IMR-90 (cell line): ENCODE measurements at regions not wholly inside any gene's neighbourhood (a gene's known extent, or its start where the extent isn't known, plus 50 kb on each side); places are given as distances from the start of the nearest gene placed in this dataset.

Experiments
- ATAC-seq: fragments of 200-7000 bp; cut with Tn5 transposase; 2 replicates; pipeline ENCODE4 v1.9.1; 2020; ENCODE audit warnings: low read depth, mild to moderate bottlenecking, moderate library complexity
- BruUV-seq: library from RNA; stranded (reverse); fragments of 400-500 nt; replicated peaks from 2 replicates; lab custom pipeline; 2021; lab: Mats Ljungman, UMichigan
- CTCF ChIA-PET: fragments of 300-600 bp; formaldehyde crosslinking; extraction: SDS; loops from one replicate; lab custom pipeline; 2021; ENCODE audit warnings: antibody characterized with exemption; lab: Yijun Ruan, JAX
- POLR2A ChIA-PET: fragments of 300-600 bp; sonication (Branson Sonifier 250); formaldehyde crosslinking; loops from one replicate; lab custom pipeline; 2022; ENCODE audit warnings: antibody characterized with exemption; ENCODE audit not compliant: unreplicated experiment; lab: Charles Lee
- DNase-seq: peaks from one replicate; pipeline ENCODE4 v3.0.0; 2013
- H2AFZ ChIP-seq: replicated peaks from 2 replicates; pipeline ENCODE3; 2013; ENCODE audit warnings: low read length, mild to moderate bottlenecking; ENCODE audit not compliant: poor library complexity
- H2AK5ac ChIP-seq: 2 replicates; pipeline ENCODE4 v1.6.1; 2013; ENCODE audit warnings: low read depth, low read length, inconsistent platforms
- H2AK9ac ChIP-seq: replicated peaks from 2 replicates; pipeline ENCODE3; 2013; ENCODE audit warnings: mild to moderate bottlenecking, low read depth, low read length, moderate library complexity; ENCODE audit not compliant: poor library complexity
- H2BK120ac ChIP-seq: 2 replicates; pipeline ENCODE4 v1.6.1; 2013; ENCODE audit warnings: low read depth, low read length, inconsistent platforms
- H2BK15ac ChIP-seq: 3 replicates; pipeline ENCODE4 v1.6.1; 2013; ENCODE audit warnings: low read depth, low read length, inconsistent platforms
- H2BK20ac ChIP-seq: 2 replicates; pipeline ENCODE4 v1.6.1; 2013; ENCODE audit warnings: low read depth, mild to moderate bottlenecking, inconsistent platforms, low read length, moderate library complexity
- H2BK5ac ChIP-seq: 2 replicates; pipeline ENCODE4 v1.6.1; 2013; ENCODE audit warnings: mild to moderate bottlenecking, low read depth, low read length, inconsistent platforms; ENCODE audit not compliant: poor library complexity, severe bottlenecking
- H3K14ac ChIP-seq: replicated peaks from 2 replicates; pipeline ENCODE4 v1.6.1; 2013; ENCODE audit warnings: low read depth, low read length, inconsistent platforms
- H3K18ac ChIP-seq: 2 replicates; pipeline ENCODE4 v1.6.1; 2013; ENCODE audit warnings: low read depth, low read length, control low read depth
- H3K23ac ChIP-seq: 2 replicates; pipeline ENCODE4 v1.6.1; 2013; ENCODE audit warnings: low read depth, low read length, inconsistent platforms
- H3K27ac ChIP-seq: 2 replicates; pipeline ENCODE4 v1.5.1; 2013; ENCODE audit warnings: mild to moderate bottlenecking, control low read depth, low read length; ENCODE audit not compliant: insufficient read depth
- H3K27me3 ChIP-seq: 2 replicates; pipeline ENCODE4 v1.6.1; 2013; ENCODE audit warnings: low read length; ENCODE audit not compliant: control insufficient read depth, insufficient read depth
- H3K36me3 ChIP-seq: 2 replicates; pipeline ENCODE4 v1.6.1; 2013; ENCODE audit warnings: low read length, mixed read lengths; ENCODE audit not compliant: control insufficient read depth, insufficient read depth
- H3K4ac ChIP-seq: 2 replicates; pipeline ENCODE4 v1.6.1; 2013; ENCODE audit warnings: low read depth, low read length, inconsistent platforms
- H3K4me1 ChIP-seq: 2 replicates; pipeline ENCODE4 v1.6.1; 2013; ENCODE audit warnings: low read length, mixed read lengths; ENCODE audit not compliant: control insufficient read depth, insufficient read depth
- H3K4me2 ChIP-seq: 2 replicates; pipeline ENCODE4 v1.6.1; 2013; ENCODE audit warnings: low read depth, mild to moderate bottlenecking, control low read depth, low read length, moderate library complexity
- H3K4me3 ChIP-seq: 2 replicates; pipeline ENCODE4 v1.5.1; 2013; ENCODE audit warnings: low read depth, mild to moderate bottlenecking, control low read depth, low read length, moderate library complexity; ENCODE audit not compliant: insufficient read depth
- H3K56ac ChIP-seq: 2 replicates; pipeline ENCODE4 v1.6.1; 2013; ENCODE audit warnings: low read length, inconsistent platforms; ENCODE audit not compliant: insufficient read depth; ENCODE audit errors: extremely low read depth
- H3K79me1 ChIP-seq, 2 experiments: 2 replicates each; pipeline ENCODE4 v1.6.1; 2013; ENCODE audit warnings: low read length in 2 of 2, inconsistent platforms in 1 of 2, low read depth in 1 of 2
- H3K9ac ChIP-seq: 2 replicates; pipeline ENCODE4 v1.6.1; 2013; ENCODE audit warnings: low read depth, low read length, control low read depth
- H3K9me1 ChIP-seq: 2 replicates; pipeline ENCODE4 v1.6.1; 2013; ENCODE audit warnings: low read length, inconsistent platforms; ENCODE audit not compliant: insufficient read depth
- H3K9me3 ChIP-seq: 2 replicates; pipeline ENCODE4 v1.6.1; 2013; ENCODE audit warnings: low read length; ENCODE audit not compliant: control insufficient read depth, insufficient read depth
- H4K20me1 ChIP-seq: 2 replicates; pipeline ENCODE4 v1.6.1; 2013; ENCODE audit warnings: low read length, inconsistent platforms; ENCODE audit not compliant: insufficient read depth
- H4K5ac ChIP-seq: 2 replicates; pipeline ENCODE4 v1.6.1; 2013; ENCODE audit warnings: mild to moderate bottlenecking, low read depth, low read length, control low read depth
- H4K8ac ChIP-seq, 2 experiments: 2 replicates each; pipeline ENCODE4 v1.6.1; 2013; ENCODE audit warnings: low read depth in 2 of 2, low read length in 2 of 2, control low read depth in 1 of 2, inconsistent platforms in 1 of 2
- H4K91ac ChIP-seq: 2 replicates; pipeline ENCODE4 v1.6.1; 2013; ENCODE audit warnings: low read depth, low read length, inconsistent platforms; ENCODE audit not compliant: insufficient read depth
- BHLHE40 ChIP-seq: fragments of 150-350 bp; IDR thresholded peaks from 2 replicates; pipeline ENCODE4 v1.6.1; 2016; ENCODE audit warnings: mild to moderate bottlenecking, low read depth, low read length
- ELK1 ChIP-seq: fragments of 150-350 bp; IDR thresholded peaks from 2 replicates; pipeline ENCODE4 v1.6.1; 2016; ENCODE audit warnings: low read depth, mild to moderate bottlenecking, low read length, moderate library complexity, borderline replicate concordance
- MAFK ChIP-seq: IDR thresholded peaks from 2 replicates; pipeline ENCODE4 v1.6.1; 2012; ENCODE audit warnings: low read depth, low read length, improper control_type of control experiment
- NFE2L2 ChIP-seq: fragments of 150-350 bp; IDR thresholded peaks from 2 replicates; pipeline ENCODE4 v1.6.1; 2016; ENCODE audit warnings: low read depth, mild to moderate bottlenecking, low read length
- RAD21 ChIP-seq: IDR thresholded peaks from 2 replicates; pipeline ENCODE4 v1.6.1; 2012; ENCODE audit warnings: low read length, improper control_type of control experiment
- RCOR1 ChIP-seq: IDR thresholded peaks from 2 replicates; pipeline ENCODE4 v1.6.1; 2012; ENCODE audit warnings: mild to moderate bottlenecking, low read length, improper control_type of control experiment; ENCODE audit not compliant: insufficient replicate concordance
- RFX5 ChIP-seq: IDR thresholded peaks from 2 replicates; pipeline ENCODE4 v1.8.0; 2012; ENCODE audit warnings: low read depth, mild to moderate bottlenecking, low read length, moderate library complexity
- WGBS, 2 experiments: methylation state at CpG; one replicate each; pipeline versions ENCODE4 v1.1.5 to v1.1.7; 2013; ENCODE audit warnings: missing lambda C conversion rate in 2 of 2; ENCODE audit not compliant: insufficient read length in 1 of 2; ENCODE audit errors: extremely low coverage in 2 of 2; 5-methylcytosine and 5-hydroxymethylcytosine counted together
- dilution Hi-C: fragments of 300-500 bp; cut with HindIII; formaldehyde crosslinking; loops from one replicate; pipeline ENCODE4 v1.14.3; 2018; ENCODE audit warnings: low sequenced_read_pairs; ENCODE audit not compliant: unreplicated experiment
- in situ Hi-C: fragments of 300-500 bp; cut with MboI; formaldehyde crosslinking; loops from 3 replicates; pipeline ENCODE4 v1.14.3; 2019; ENCODE audit warnings: low sequenced_read_pairs, inconsistent platforms, mixed read lengths
- intact Hi-C: fragments of 100-400 bp; cut with micrococcal nuclease; formaldehyde crosslinking; loops from 2 replicates; pipeline ENCODE4 v1.10.0; 2022

- H3K14ac ChIP-seq: no peak overlapping the region
- H2AFZ ChIP-seq: no peak overlapping the region
- dilution Hi-C loops: no loop called here
- no peaks in the 10 kb centered on the region for H3K79me1 ChIP-seq
- TF ChIP-seq ELK1: no peak
- TF ChIP-seq MAFK: no peak
- TF ChIP-seq RAD21: no peak
- TF ChIP-seq BHLHE40: no peak
- no peak for TF ChIP-seq RFX5
- no peak for TF ChIP-seq NFE2L2
- TF ChIP-seq RCOR1: no peak
- H3K27ac ChIP-seq: no peak overlapping the region
- no peak overlapping the region for H2BK15ac ChIP-seq
- ChIA-PET POLR2A (no interaction called here), CTCF (no interaction called here)
- H2BK5ac ChIP-seq: no peak overlapping the region
- no peak overlapping the region for H3K4me3 ChIP-seq
- no peak overlapping the region for H4K5ac ChIP-seq
- H3K18ac ChIP-seq: no peak overlapping the region
- H3K9me3 ChIP-seq: peaks cover 6% of the 10 kb centered on the region
- no peak overlapping the region for H2AK5ac ChIP-seq
- H4K8ac ChIP-seq: no peak overlapping the region
- no peak overlapping the region for H3K4me2 ChIP-seq
- H2BK120ac ChIP-seq: no peak overlapping the region
- no peak for ATAC-seq
- intact Hi-C loops: no loop called here
- no peak overlapping the region for H2AK9ac ChIP-seq
- no peak overlapping the region for H3K9ac ChIP-seq
- no peaks in the 10 kb centered on the region for H3K4me1 ChIP-seq
- H4K91ac ChIP-seq: no peak overlapping the region
- H3K36me3 ChIP-seq: no peaks in the 10 kb centered on the region
- no peaks in the 10 kb centered on the region for H4K20me1 ChIP-seq
- H3K23ac ChIP-seq: no peak overlapping the region
- H2BK20ac ChIP-seq: no peak overlapping the region
- H3K27me3 ChIP-seq: no peaks in the 10 kb centered on the region
- H3K56ac ChIP-seq: no peak overlapping the region
- no TSS peak for BruUV-seq
- no peaks in the 10 kb centered on the region for H3K9me1 ChIP-seq
- no peak overlapping the region for H3K4ac ChIP-seq
- in situ Hi-C loops: no loop called here
- DNase-seq: no peak
- no CpG with 5 or more reads among the region's 3 CpGs for WGBS, 2 experiments
These were observed 444.1 kb upstream of the SMIM21 start for GRCh38 chr18:75871596-75871995.
